Heart left ventricle (tissue), 13 donors: ENCODE measurements at regions not wholly inside any gene's neighbourhood (a gene's known extent, or its start where the extent isn't known, plus 50 kb on each side); places are given as distances from the start of the nearest gene placed in this dataset.

Experiments
- POLR2A ChIP-seq, 2 donors: fragments of 450-650 bp; IDR thresholded peaks; one replicate each; pipeline ENCODE4 v1.6.1; 2017; ENCODE audit warnings: antibody characterized with exemption in 2 of 2, mild to moderate bottlenecking in 2 of 2, moderate library complexity in 2 of 2
- TF ChIP-seq, protein P1 (sequence below), 12 donors: fragments of 200-600 bp; sonication (generic) in 4 of 12; IDR thresholded peaks; one replicate each; pipeline versions ENCODE4 v1.5.0 to v1.8.0; 2018 to 2022; ENCODE audit warnings: antibody characterized with exemption in 12 of 12, mild to moderate bottlenecking in 5 of 12
- donor health status: ischemic (EF 13 %, LVEDD 7.1; RV severe dilation, severe dysfunction).
- donor health status: DM: no; HTN: yes; CAD: no.
- donor health status: DM: no; HTN: no; CAD: no.
- donor health status: ischemic (EF 25% LVEDD 6.9; RV normal size, moderate dysfunction).
- donor health status: ischemic (EF 25% LVEDD 5.7; RV mildly dilated, moderate dysfunction).
- donor health status: ischemic (EF 35%, LVEDD 5.7; RV mildly dilated, moderate dysfunction).
- donor health status: nonischemic (EF 11% LVEDD 7.7; RV severe dilation, severe dysfunction).
- donor health status: DM: yes; HTN: yes; CAD: no.
- donor health status: PGD.
- donor health status: ischemic (EF 29% LVEDD 5.4; RV normal size, mild dysfunction).
- donor health status: nonischemic (EF 23%, LVEDD 6.1; RV moderate dilation, normal function).

DNA sequence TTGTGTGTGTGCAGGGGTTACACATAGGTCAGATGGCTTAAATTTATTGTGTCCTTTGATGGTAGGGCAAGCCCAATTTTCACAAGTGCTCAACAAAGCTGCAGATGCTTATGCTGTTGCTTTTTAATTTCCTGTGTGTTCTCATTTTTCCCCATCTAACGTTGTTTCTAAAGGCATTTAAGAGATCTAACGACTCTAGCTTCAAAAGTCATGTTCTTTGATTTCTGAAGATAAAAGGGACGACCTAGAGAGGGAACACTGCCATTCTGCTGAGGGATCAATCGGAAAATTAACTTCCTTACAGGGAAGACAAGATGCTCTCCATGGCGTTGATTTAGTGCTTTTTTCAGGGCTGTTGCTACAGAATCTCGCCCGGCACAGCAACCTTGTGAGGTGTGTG lies 79.0 kb upstream of the GNG2 start:
- TF ChIP-seq, protein P1, sequence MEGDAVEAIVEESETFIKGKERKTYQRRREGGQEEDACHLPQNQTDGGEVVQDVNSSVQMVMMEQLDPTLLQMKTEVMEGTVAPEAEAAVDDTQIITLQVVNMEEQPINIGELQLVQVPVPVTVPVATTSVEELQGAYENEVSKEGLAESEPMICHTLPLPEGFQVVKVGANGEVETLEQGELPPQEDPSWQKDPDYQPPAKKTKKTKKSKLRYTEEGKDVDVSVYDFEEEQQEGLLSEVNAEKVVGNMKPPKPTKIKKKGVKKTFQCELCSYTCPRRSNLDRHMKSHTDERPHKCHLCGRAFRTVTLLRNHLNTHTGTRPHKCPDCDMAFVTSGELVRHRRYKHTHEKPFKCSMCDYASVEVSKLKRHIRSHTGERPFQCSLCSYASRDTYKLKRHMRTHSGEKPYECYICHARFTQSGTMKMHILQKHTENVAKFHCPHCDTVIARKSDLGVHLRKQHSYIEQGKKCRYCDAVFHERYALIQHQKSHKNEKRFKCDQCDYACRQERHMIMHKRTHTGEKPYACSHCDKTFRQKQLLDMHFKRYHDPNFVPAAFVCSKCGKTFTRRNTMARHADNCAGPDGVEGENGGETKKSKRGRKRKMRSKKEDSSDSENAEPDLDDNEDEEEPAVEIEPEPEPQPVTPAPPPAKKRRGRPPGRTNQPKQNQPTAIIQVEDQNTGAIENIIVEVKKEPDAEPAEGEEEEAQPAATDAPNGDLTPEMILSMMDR (IDR thresholded peaks at IDR 0.05) = no peak
- TF ChIP-seq POLR2A (IDR thresholded peaks at IDR 0.05) = no peak
